Lung (tissue), 11 donors: ENCODE measurements at regions not wholly inside any gene's neighbourhood (a gene's known extent, or its start where the extent isn't known, plus 50 kb on each side); places are given as distances from the start of the nearest gene placed in this dataset.
"Not testable (repeated sequence)": the region's sequence is repeated elsewhere in the genome, so short reads cannot be mapped to it uniquely, and the experiment has no call there.

ENCODE experiments used
- ATAC-seq: fragments of 200-7000 bp; cut with Tn5 transposase; one replicate; pipeline ENCODE4 v1.9.1; 2020; ENCODE audit warnings: moderate number of reproducible peaks; ENCODE audit not compliant: insufficient read depth, low FRiP score
- DNase-seq, 3 donors: peaks; one replicate each; pipeline ENCODE4 v3.0.0-alpha.2; 2013 to 2017
- H3K27ac ChIP-seq, 2 donors: one replicate each; pipeline ENCODE4 v1.5.1; 2013; ENCODE audit warnings: mild to moderate bottlenecking in 2 of 2, moderate library complexity in 2 of 2, control low read depth in 1 of 2, inconsistent platforms in 1 of 2, low read depth in 1 of 2, low read length in 1 of 2
- H3K27me3 ChIP-seq, 3 donors: one replicate each; pipeline ENCODE4 v1.5.1; 2013; ENCODE audit warnings: low read length in 2 of 3; ENCODE audit not compliant: control insufficient read depth in 3 of 3, insufficient read depth in 3 of 3
- H3K36me3 ChIP-seq, 4 donors: one replicate each; pipeline ENCODE4 v1.5.1; 2013; ENCODE audit warnings: low read length in 4 of 4, mild to moderate bottlenecking in 1 of 4, moderate library complexity in 1 of 4; ENCODE audit not compliant: control insufficient read depth in 4 of 4, insufficient read depth in 4 of 4
- H3K4me1 ChIP-seq, 5 donors: one replicate each; pipeline ENCODE4 v1.5.1; 2013; ENCODE audit warnings: low read length in 5 of 5, mild to moderate bottlenecking in 2 of 5, moderate library complexity in 1 of 5; ENCODE audit not compliant: control insufficient read depth in 5 of 5, insufficient read depth in 5 of 5
- H3K4me3 ChIP-seq: one replicate; pipeline ENCODE4 v1.5.1; 2013; ENCODE audit warnings: mild to moderate bottlenecking, control low read depth, moderate library complexity
- H3K9ac ChIP-seq, 2 donors: one replicate each; pipeline ENCODE4 v1.5.1; 2013; ENCODE audit warnings: low read length in 2 of 2, control low read depth in 1 of 2; ENCODE audit not compliant: insufficient read depth in 1 of 2
- H3K9me3 ChIP-seq, 4 donors: one replicate each; pipeline ENCODE4 v1.5.1; 2013; ENCODE audit warnings: low read length in 3 of 4, mild to moderate bottlenecking in 1 of 4, moderate library complexity in 1 of 4; ENCODE audit not compliant: control insufficient read depth in 4 of 4, insufficient read depth in 3 of 4
- WGBS, 2 donors: extraction: QIAGEN DNeasy Blood & Tissue Kit; methylation state at CpG; one replicate each; pipeline ENCODE4 v1.1.7; 2013; 5-methylcytosine and 5-hydroxymethylcytosine counted together
- TF ChIP-seq, protein P1 (sequence below): IDR thresholded peaks from 2 replicates; pipeline ENCODE4 v1.5.1; 2012; ENCODE audit warnings: mild to moderate bottlenecking; ENCODE audit errors: control extremely low read depth, extremely low read depth
- donor health status: control.
- donor health status: control.
- donor health status: Bipolar disorder and iron deficiency.
- donor health status: healthy.
- donor health status: DM: yes; HTN: yes; CAD: no.

DNA sequence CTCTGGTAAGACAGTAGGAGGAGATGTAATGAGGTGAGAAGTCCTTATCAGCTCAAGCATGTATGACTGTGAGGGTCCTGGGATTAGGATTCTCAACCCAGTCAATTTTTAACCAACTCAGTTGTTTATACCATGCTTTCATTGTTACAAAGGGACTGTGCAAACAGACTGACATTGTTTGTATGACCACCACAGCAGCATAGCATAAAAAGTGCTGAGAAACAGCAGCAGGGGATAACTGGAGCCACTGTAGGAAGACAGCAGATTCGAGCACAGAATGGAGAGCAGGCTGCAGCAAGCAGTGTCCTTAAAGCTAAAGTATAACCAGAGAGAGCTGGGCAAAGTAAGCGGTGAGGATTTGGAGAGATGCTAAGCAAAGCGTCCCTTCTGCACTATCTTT is 829.5 kb downstream of the REEP3 start:
- Histone ChIP-seq H3K4me1 (peaks cover 0 to 9% (median 0%) of the 10 kb centered on the region in 5 donors), H3K27me3 (no peaks in the 10 kb centered on the region), H3K9ac (no peak overlapping the region), H3K36me3 (no peaks in the 10 kb centered on the region), H3K27ac (no peak overlapping the region), H3K9me3 (no peaks in the 10 kb centered on the region), H3K4me3 (no peak overlapping the region)
- TF ChIP-seq, protein P1, sequence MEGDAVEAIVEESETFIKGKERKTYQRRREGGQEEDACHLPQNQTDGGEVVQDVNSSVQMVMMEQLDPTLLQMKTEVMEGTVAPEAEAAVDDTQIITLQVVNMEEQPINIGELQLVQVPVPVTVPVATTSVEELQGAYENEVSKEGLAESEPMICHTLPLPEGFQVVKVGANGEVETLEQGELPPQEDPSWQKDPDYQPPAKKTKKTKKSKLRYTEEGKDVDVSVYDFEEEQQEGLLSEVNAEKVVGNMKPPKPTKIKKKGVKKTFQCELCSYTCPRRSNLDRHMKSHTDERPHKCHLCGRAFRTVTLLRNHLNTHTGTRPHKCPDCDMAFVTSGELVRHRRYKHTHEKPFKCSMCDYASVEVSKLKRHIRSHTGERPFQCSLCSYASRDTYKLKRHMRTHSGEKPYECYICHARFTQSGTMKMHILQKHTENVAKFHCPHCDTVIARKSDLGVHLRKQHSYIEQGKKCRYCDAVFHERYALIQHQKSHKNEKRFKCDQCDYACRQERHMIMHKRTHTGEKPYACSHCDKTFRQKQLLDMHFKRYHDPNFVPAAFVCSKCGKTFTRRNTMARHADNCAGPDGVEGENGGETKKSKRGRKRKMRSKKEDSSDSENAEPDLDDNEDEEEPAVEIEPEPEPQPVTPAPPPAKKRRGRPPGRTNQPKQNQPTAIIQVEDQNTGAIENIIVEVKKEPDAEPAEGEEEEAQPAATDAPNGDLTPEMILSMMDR = no peak
- WGBS, 2 donors = 56 to 64% methylated on average over 3 of the region's 3 CpGs
- ATAC-seq = no peak
- peak in 1 of 3 donors; percentile 18 for DNase-seq

DNA sequence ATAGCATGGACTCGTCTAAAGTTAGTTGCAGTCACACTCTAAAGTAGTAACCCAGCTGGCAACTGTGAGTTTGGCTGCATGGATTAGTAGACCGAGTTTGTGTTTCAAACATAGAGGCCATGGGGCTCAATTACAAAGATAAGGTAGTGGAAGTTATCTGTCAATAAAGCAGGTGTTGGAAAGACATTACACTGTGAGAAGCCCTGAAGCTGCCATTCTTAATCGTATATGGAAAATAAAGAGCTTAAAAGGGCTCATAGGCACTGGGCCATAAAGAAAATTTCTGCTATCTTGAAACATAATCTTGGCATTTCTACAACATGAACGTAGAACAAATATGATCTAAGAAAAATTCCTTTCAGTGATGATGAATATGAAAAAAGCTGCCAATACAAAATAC is 837.7 kb downstream of the REEP3 start:
- Histone ChIP-seq H3K4me3 (no peak overlapping the region), H3K4me1 (no peaks in the 10 kb centered on the region), H3K9ac (no peak overlapping the region), H3K27ac (no peak overlapping the region), H3K9me3 (no peaks in the 10 kb centered on the region), H3K27me3 (no peaks in the 10 kb centered on the region), H3K36me3 (no peaks in the 10 kb centered on the region)
- TF ChIP-seq, protein P1 = no peak
- 46 to 71% methylated on average over 4 of the region's 4 CpGs for WGBS, 2 donors
- ATAC-seq = no peak
- DNase-seq = no peak

DNA sequence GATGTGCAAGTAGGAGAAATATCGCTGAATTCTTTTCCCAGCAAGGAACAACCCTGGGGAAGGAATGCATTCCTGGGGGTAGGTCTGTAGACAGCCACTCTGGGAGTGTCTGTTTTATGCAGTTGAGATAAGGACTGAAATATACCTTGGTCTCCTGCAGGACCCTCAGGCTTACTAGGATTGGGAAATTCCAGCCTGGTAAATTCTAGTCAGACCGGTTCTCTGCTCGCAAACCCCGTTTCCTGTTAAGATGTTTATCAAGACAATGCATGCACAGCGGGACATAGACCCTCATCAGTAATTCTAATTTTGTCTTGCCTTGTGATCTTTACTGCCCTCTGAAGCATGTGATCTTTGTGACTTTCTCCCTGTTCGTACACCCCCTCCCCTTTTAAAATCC is 839.0 kb downstream of the REEP3 start:
- ATAC-seq, H3K9ac ChIP-seq, H3K4me3 ChIP-seq, H3K36me3 ChIP-seq, H3K27me3 ChIP-seq, H3K27ac ChIP-seq, H3K9me3 ChIP-seq, H3K4me1 ChIP-seq, DNase-seq: not testable (repeated sequence)
- WGBS, 2 donors = 83 to 84% methylated on average over 6 of the region's 6 CpGs

DNA sequence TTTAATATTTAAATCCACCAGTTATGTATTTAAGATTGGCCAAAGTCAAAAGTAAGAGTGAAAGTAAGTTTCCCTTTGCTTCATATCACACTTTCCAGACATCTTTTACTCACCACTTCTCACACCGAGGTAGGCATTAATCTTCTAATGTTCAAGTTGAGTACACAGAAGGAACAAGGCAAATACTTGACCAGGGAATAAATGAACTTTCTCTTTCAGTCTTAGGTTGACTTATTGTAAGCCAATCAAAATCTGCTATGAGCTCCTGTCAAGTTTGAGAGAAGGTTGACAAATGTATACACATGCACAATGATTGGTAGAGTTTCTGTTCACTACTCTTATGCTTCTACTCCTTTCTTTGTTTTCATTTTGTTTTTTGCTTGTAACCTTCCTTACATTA is 842.5 kb downstream of the REEP3 start:
- Histone ChIP-seq H3K9me3 (no peaks in the 10 kb centered on the region), H3K4me1 (no peaks in the 10 kb centered on the region), H3K27ac (no peak overlapping the region), H3K9ac (no peak overlapping the region), H3K36me3 (no peaks in the 10 kb centered on the region), H3K4me3 (no peak overlapping the region), H3K27me3 (no peaks in the 10 kb centered on the region)
- no peak for ATAC-seq
- peak in 2 of 3 donors; percentile 22 to 67 for DNase-seq
- 27 to 47% methylated on average over 1 of the region's 1 CpG for WGBS, 2 donors
- TF ChIP-seq, protein P1 = no peak
